ENCODE measurements at regions not wholly inside any gene's neighbourhood (a gene's known extent, or its start where the extent isn't known, plus 50 kb on each side); places are given as distances from the start of the nearest gene placed in this dataset.

GRCh38 chr3:153093629-153094028 lies 68.4 kb upstream of the RAP2B start:
- TF ChIP-seq ZFP30 (CRISPR knock-in tag; IDR thresholded peaks at IDR 0.05): no peak
- TF ChIP-seq TOX (CRISPR knock-in tag; IDR thresholded peaks at IDR 0.05; ENCODE audit: borderline replicate concordance): no peak
- TF ChIP-seq TCF4 (CRISPR knock-in tag; IDR thresholded peaks at IDR 0.05; ENCODE audit: borderline replicate concordance): no peak
- no peak for TF ChIP-seq ZNF70 (CRISPR knock-in tag; IDR thresholded peaks at IDR 0.05)
- TF ChIP-seq, protein P1, sequence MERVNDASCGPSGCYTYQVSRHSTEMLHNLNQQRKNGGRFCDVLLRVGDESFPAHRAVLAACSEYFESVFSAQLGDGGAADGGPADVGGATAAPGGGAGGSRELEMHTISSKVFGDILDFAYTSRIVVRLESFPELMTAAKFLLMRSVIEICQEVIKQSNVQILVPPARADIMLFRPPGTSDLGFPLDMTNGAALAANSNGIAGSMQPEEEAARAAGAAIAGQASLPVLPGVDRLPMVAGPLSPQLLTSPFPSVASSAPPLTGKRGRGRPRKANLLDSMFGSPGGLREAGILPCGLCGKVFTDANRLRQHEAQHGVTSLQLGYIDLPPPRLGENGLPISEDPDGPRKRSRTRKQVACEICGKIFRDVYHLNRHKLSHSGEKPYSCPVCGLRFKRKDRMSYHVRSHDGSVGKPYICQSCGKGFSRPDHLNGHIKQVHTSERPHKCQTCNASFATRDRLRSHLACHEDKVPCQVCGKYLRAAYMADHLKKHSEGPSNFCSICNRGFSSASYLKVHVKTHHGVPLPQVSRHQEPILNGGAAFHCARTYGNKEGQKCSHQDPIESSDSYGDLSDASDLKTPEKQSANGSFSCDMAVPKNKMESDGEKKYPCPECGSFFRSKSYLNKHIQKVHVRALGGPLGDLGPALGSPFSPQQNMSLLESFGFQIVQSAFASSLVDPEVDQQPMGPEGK (CRISPR knock-in tag; IDR thresholded peaks at IDR 0.05; ENCODE audit: borderline replicate concordance): no peak
- no peak for TF ChIP-seq ZFP3 (CRISPR knock-in tag; IDR thresholded peaks at IDR 0.05)
- TF ChIP-seq, protein P2, sequence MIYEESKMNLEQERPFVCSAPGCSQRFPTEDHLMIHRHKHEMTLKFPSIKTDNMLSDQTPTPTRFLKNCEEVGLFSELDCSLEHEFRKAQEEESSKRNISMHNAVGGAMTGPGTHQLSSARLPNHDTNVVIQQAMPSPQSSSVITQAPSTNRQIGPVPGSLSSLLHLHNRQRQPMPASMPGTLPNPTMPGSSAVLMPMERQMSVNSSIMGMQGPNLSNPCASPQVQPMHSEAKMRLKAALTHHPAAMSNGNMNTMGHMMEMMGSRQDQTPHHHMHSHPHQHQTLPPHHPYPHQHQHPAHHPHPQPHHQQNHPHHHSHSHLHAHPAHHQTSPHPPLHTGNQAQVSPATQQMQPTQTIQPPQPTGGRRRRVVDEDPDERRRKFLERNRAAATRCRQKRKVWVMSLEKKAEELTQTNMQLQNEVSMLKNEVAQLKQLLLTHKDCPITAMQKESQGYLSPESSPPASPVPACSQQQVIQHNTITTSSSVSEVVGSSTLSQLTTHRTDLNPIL (CRISPR knock-in tag; IDR thresholded peaks at IDR 0.05; ENCODE audit: low read depth): no peak
